HepG2 (cell line): ENCODE measurements at regions not wholly inside any gene's neighbourhood (a gene's known extent, or its start where the extent isn't known, plus 50 kb on each side); places are given as distances from the start of the nearest gene placed in this dataset.

Source experiments
- ATAC-seq: fragments of 200-7000 bp; cut with Tn5 transposase; 3 replicates; pipeline ENCODE4 v1.9.1; 2020; ENCODE audit warnings: mild to moderate bottlenecking, moderate library complexity
- BruUV-seq: library from RNA; stranded (reverse); fragments of 400-500 nt; replicated peaks from 2 replicates; lab custom pipeline; 2021; lab: Mats Ljungman, UMichigan
- CTCF ChIA-PET: fragments of 300-600 bp; formaldehyde crosslinking; extraction: SDS; loops from one replicate; lab custom pipeline; 2021; ENCODE audit warnings: low total read pairs, inconsistent platforms, low intra/inter-chr PET ratio; lab: Yijun Ruan, JAX
- POLR2A ChIA-PET: fragments of 350-600 bp; sonication (Branson Sonifier 250); formaldehyde crosslinking; loops from one replicate; lab custom pipeline; 2020; ENCODE audit warnings: antibody characterized with exemption, inconsistent platforms; lab: Yijun Ruan, JAX
- DNase-seq: peaks from one replicate; pipeline ENCODE4 v3.0.0-alpha.2; 2015; ENCODE audit warnings: low spot score
- FAIRE-seq: peaks from 3 replicates; lab custom pipeline; 2011; peaks lifted over from hg19 to GRCh38; lab: Jason Lieb, UNC
- H2AFZ ChIP-seq: one replicate; pipeline ENCODE4 v1.6.1; 2011; ENCODE audit warnings: low read length, inconsistent platforms
- H3K27ac ChIP-seq: fragments of 300-600 bp; 3 replicates; pipeline ENCODE4 v1.8.0; 2011; ENCODE audit warnings: mixed run types, mild to moderate bottlenecking, mixed read lengths, low read length, inconsistent platforms; ENCODE audit not compliant: insufficient read depth; ENCODE audit errors: extremely low read length
- H3K27me3 ChIP-seq, 2 experiments: fragments of 200-600 bp in 1 of 2; 2 replicates in 1 of 2; 3 replicates in 1 of 2; pipeline versions ENCODE4 v1.6.0 to v1.8.0; 2011; ENCODE audit warnings: low read length in 2 of 2, mild to moderate bottlenecking in 2 of 2, moderate library complexity in 2 of 2, inconsistent platforms in 1 of 2; ENCODE audit not compliant: insufficient read depth in 2 of 2, control insufficient read depth in 1 of 2
- H3K36me3 ChIP-seq, 2 experiments: fragments of 200-600 bp in 1 of 2; replicated peaks in 1 of 2; 2 replicates in 1 of 2; 3 replicates in 1 of 2; pipeline versions ENCODE4 v1.5.1 to v1.8.0; 2011; ENCODE audit warnings: low read length in 2 of 2, inconsistent platforms in 1 of 2; ENCODE audit not compliant: insufficient read depth in 2 of 2, control insufficient read depth in 1 of 2
- H3K4me1 ChIP-seq: 2 replicates; pipeline ENCODE4 v1.5.1; 2012; ENCODE audit warnings: low read length, inconsistent platforms; ENCODE audit not compliant: insufficient read depth
- H3K4me2 ChIP-seq: 2 replicates; pipeline ENCODE4 v1.6.0; 2011; ENCODE audit warnings: low read depth, low read length, inconsistent platforms
- H3K4me3 ChIP-seq, 3 experiments: fragments of 200-600 bp in 1 of 3; sonication (generic), shearing (Covaris generic) in 1 of 3; replicated peaks in 1 of 3; 2 replicates each; pipeline ENCODE4 v1.5.1; 2011 to 2016; ENCODE audit warnings: low read length in 3 of 3, inconsistent platforms in 2 of 3, low read depth in 2 of 3, mild to moderate bottlenecking in 2 of 3, control low read depth in 1 of 3, mixed read lengths in 1 of 3; ENCODE audit not compliant: insufficient read depth in 1 of 3
- H3K79me2 ChIP-seq: one replicate; pipeline ENCODE4 v1.6.1; 2011; ENCODE audit warnings: low read length, inconsistent platforms; ENCODE audit not compliant: insufficient read depth
- H3K9ac ChIP-seq: 2 replicates; pipeline ENCODE4 v1.6.0; 2011; ENCODE audit warnings: mild to moderate bottlenecking, low read depth, low read length, inconsistent platforms; ENCODE audit not compliant: insufficient read depth
- H3K9me3 ChIP-seq: 2 replicates; pipeline ENCODE4 v1.5.1; 2012; ENCODE audit warnings: mild to moderate bottlenecking, low read length
- H4K20me1 ChIP-seq: 2 replicates; pipeline ENCODE4 v1.6.0; 2011; ENCODE audit warnings: inconsistent platforms, mild to moderate bottlenecking, low read length, moderate library complexity; ENCODE audit not compliant: insufficient read depth
- CCDC6 ChIP-seq: sonication (generic); formaldehyde crosslinking; IDR thresholded peaks from 2 replicates; pipeline ENCODE4 v1.8.1; 2022; ENCODE audit warnings: mild to moderate bottlenecking, missing genetic modification reagents, moderate library complexity
- CREM ChIP-seq, 2 experiments: sonication (generic) in 1 of 2; formaldehyde crosslinking in 1 of 2; IDR thresholded peaks; 2 replicates each; pipeline versions ENCODE4 v1.4.0 to v1.6.1; 2016 to 2020; ENCODE audit warnings: antibody characterized with exemption in 1 of 2, mild to moderate bottlenecking in 1 of 2, missing genetic modification reagents in 1 of 2
- FOSL1 ChIP-seq: sonication (generic); formaldehyde crosslinking; IDR thresholded peaks from 2 replicates; pipeline ENCODE4 v1.9.0; 2021; ENCODE audit warnings: missing genetic modification reagents, borderline replicate concordance
- FOXO1 ChIP-seq: sonication (generic); formaldehyde crosslinking; IDR thresholded peaks from 2 replicates; pipeline ENCODE4 v1.4.0; 2020; ENCODE audit warnings: missing genetic modification reagents
- GMEB1 ChIP-seq: sonication (generic); formaldehyde crosslinking; IDR thresholded peaks from 2 replicates; pipeline ENCODE4 v1.5.1; 2020; ENCODE audit warnings: missing genetic modification reagents, mild to moderate bottlenecking, borderline replicate concordance
- HNRNPLL ChIP-seq: fragments of 200-400 bp; formaldehyde crosslinking; IDR thresholded peaks from 2 replicates; pipeline ENCODE4 v1.6.1; 2017; ENCODE audit warnings: mild to moderate bottlenecking, low read depth, low read length; ENCODE audit not compliant: poor library complexity, severe bottlenecking
- NFAT5 ChIP-seq: sonication (generic); formaldehyde crosslinking; IDR thresholded peaks from 2 replicates; pipeline ENCODE4 v1.4.0; 2020; ENCODE audit warnings: missing genetic modification reagents
- PITX1 ChIP-seq: sonication (generic); formaldehyde crosslinking; IDR thresholded peaks from 2 replicates; pipeline ENCODE4 v1.5.1; 2020; ENCODE audit warnings: mild to moderate bottlenecking, missing genetic modification reagents
- TCF7L2 ChIP-seq: IDR thresholded peaks from 2 replicates; pipeline ENCODE4 v1.6.1; 2011; ENCODE audit warnings: mild to moderate bottlenecking, low read depth, low read length, moderate library complexity
- THAP11 ChIP-seq: IDR thresholded peaks from 2 replicates; pipeline ENCODE4 v1.6.1; 2016; ENCODE audit warnings: missing biosample characterization, missing genetic modification reagents
- ZFP1 ChIP-seq: IDR thresholded peaks from 2 replicates; pipeline ENCODE4 v1.6.1; 2016
- ZNF597 ChIP-seq: sonication (generic); formaldehyde crosslinking; IDR thresholded peaks from 2 replicates; pipeline ENCODE4 v1.5.0; 2020; ENCODE audit warnings: missing genetic modification reagents
- ZNF792 ChIP-seq: IDR thresholded peaks from 2 replicates; pipeline ENCODE4 v1.6.1; 2016
- WGBS: methylation state at CpG from one replicate; pipeline ENCODE4 v1.1.6; 2017; ENCODE audit warnings: low lambda C conversion rate; 5-methylcytosine and 5-hydroxymethylcytosine counted together
- in situ Hi-C: cut with HindIII; loops from 2 replicates; pipeline ENCODE4 v1.10.0; 2017; ENCODE audit warnings: low pct_unique_long_range_greater_than_20kb; ENCODE audit not compliant: extremely low pct_ligation_motif_present
- intact Hi-C: fragments of 100-400 bp; cut with micrococcal nuclease; formaldehyde crosslinking; loops from one replicate; pipeline ENCODE4 v1.10.0; 2022; ENCODE audit not compliant: unreplicated experiment

- 10% methylated on average over 15 of the region's 18 CpGs for WGBS
- Histone ChIP-seq H3K9me3 (peaks cover 21% of the 10 kb centered on the region), H3K27ac (no peak overlapping the region), H3K36me3 (no peaks in the 10 kb centered on the region), H3K4me1 (no peaks in the 10 kb centered on the region), H3K4me2 (no peak overlapping the region), H2AFZ (no peak overlapping the region), H3K79me2 (no peaks in the 10 kb centered on the region), H3K27me3 (peaks cover 0 to 10% of the 10 kb centered on the region in 2 experiments; a peak in 1 of 5 replicates)
- POLR2A ChIA-PET = no interaction called here
- FAIRE-seq (no peak), ATAC-seq (no peak)
- CTCF ChIA-PET = no interaction called here
- BruUV-seq = no TSS peak
- no peak for TF ChIP-seq GMEB1 (CRISPR knock-in tag)
- TF ChIP-seq ZNF792 (CRISPR knock-in tag) = no peak
- no peak for TF ChIP-seq PITX1 (CRISPR knock-in tag)
- no peak for TF ChIP-seq NFAT5 (CRISPR knock-in tag)
- no peak for TF ChIP-seq ZNF597 (CRISPR knock-in tag)
- no peak for TF ChIP-seq TCF7L2
- TF ChIP-seq HNRNPLL = no peak
- TF ChIP-seq CCDC6 (CRISPR knock-in tag) = no peak
- no peak for TF ChIP-seq THAP11
- TF ChIP-seq CREM (IDR thresholded peaks at IDR 0.05) = no peak
- TF ChIP-seq CREM (CRISPR knock-in tag; IDR thresholded peaks at IDR 0.05) = no peak
- TF ChIP-seq FOSL1 (CRISPR knock-in tag) = no peak
- TF ChIP-seq ZFP1 (CRISPR knock-in tag) = no peak
- no peak for TF ChIP-seq FOXO1 (CRISPR knock-in tag)
- TF ChIP-seq, all 625 proteins: peak for 0
- intact Hi-C loops = no loop called here
- in situ Hi-C loops = no loop called here
- no peak overlapping the region for H3K9ac ChIP-seq
- H4K20me1 ChIP-seq = no peaks in the 10 kb centered on the region
- no peak for DNase-seq
- no peak overlapping the region for H3K4me3 ChIP-seq
Measured at GRCh38 chr18:75349668-75350511, 77.6 kb downstream of the SMIM21 start.
